Esophagus squamous epithelium (tissue), 4 donors: ENCODE measurements at regions not wholly inside any gene's neighbourhood (a gene's known extent, or its start where the extent isn't known, plus 50 kb on each side); places are given as distances from the start of the nearest gene placed in this dataset.

Experiments used
- POLR2A ChIP-seq, 4 donors: fragments of 450-650 bp; IDR thresholded peaks; one replicate each; pipeline ENCODE4 v1.6.1; 2017; ENCODE audit warnings: antibody characterized with exemption in 4 of 4, mild to moderate bottlenecking in 4 of 4, moderate library complexity in 3 of 4
- TF ChIP-seq, protein P1 (sequence below), 6 experiments: fragments of 450-650 bp in 4 of 6; fragments of 200-600 bp in 2 of 6; sonication (generic) in 2 of 6; IDR thresholded peaks; one replicate each; pipeline ENCODE4 v1.5.1; 2016 to 2019; ENCODE audit warnings: antibody characterized with exemption in 6 of 6, mild to moderate bottlenecking in 4 of 6, moderate library complexity in 4 of 6

DNA sequence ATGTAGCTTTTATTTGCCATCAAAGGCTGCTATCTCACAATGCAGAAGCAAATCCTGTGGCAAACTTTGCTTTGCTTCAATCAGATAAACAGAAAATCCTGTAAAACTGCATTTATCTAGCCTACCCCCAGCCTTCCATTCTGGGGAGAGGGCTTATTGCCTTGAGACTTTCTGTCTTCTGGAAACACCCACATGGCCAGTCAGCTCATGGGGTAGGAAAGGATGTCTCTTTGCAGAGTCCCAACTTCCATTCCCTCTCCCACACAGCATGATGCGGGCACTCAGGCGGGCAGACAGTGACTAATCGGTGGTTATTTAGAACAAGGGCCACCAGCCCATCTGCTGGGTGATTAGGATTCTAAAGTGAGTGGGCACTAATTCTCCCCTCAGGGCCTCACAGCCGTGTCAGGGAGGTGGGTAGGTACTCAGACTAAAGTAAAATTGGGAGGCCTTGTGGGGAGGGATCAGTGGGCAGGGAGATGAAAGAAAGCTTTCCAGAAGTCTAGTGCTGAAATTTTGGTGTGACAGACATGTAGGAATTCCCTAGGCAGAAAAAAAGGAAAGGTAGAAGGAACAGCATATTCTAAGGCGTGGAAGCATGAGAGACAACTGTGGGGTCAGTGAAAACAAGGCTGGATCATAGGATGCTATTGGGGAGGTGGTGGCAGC is 720.5 kb downstream of the VRK1 start:
- TF ChIP-seq, protein P1, sequence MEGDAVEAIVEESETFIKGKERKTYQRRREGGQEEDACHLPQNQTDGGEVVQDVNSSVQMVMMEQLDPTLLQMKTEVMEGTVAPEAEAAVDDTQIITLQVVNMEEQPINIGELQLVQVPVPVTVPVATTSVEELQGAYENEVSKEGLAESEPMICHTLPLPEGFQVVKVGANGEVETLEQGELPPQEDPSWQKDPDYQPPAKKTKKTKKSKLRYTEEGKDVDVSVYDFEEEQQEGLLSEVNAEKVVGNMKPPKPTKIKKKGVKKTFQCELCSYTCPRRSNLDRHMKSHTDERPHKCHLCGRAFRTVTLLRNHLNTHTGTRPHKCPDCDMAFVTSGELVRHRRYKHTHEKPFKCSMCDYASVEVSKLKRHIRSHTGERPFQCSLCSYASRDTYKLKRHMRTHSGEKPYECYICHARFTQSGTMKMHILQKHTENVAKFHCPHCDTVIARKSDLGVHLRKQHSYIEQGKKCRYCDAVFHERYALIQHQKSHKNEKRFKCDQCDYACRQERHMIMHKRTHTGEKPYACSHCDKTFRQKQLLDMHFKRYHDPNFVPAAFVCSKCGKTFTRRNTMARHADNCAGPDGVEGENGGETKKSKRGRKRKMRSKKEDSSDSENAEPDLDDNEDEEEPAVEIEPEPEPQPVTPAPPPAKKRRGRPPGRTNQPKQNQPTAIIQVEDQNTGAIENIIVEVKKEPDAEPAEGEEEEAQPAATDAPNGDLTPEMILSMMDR (IDR thresholded peaks at IDR 0.05) = no peak
- TF ChIP-seq POLR2A (IDR thresholded peaks at IDR 0.05) = no peak
